HEK293T (cell line): ENCODE measurements at regions not wholly inside any gene's neighbourhood (a gene's known extent, or its start where the extent isn't known, plus 50 kb on each side); places are given as distances from the start of the nearest gene placed in this dataset.

Experiments used
- CTBP1 ChIP-seq: fragments of 450-650 bp; IDR thresholded peaks from 2 replicates; pipeline ENCODE4 v1.6.1; 2016; ENCODE audit warnings: borderline replicate concordance
- FOXM1 ChIP-seq: fragments of 450-650 bp; IDR thresholded peaks from 2 replicates; pipeline ENCODE4 v1.6.1; 2017; ENCODE audit warnings: mild to moderate bottlenecking, borderline replicate concordance
- HDGF ChIP-seq: fragments of 450-650 bp; IDR thresholded peaks from 2 replicates; pipeline ENCODE4 v1.6.1; 2017; ENCODE audit warnings: antibody characterized with exemption, borderline replicate concordance
- NFRKB ChIP-seq: fragments of 450-650 bp; IDR thresholded peaks from 2 replicates; pipeline ENCODE4 v1.6.1; 2016; ENCODE audit warnings: mild to moderate bottlenecking, moderate library complexity
- SP1 ChIP-seq: fragments of 450-650 bp; IDR thresholded peaks from 2 replicates; pipeline ENCODE4 v1.6.1; 2017
- TARDBP ChIP-seq: fragments of 450-650 bp; IDR thresholded peaks from 2 replicates; pipeline ENCODE4 v1.6.1; 2016

GRCh38 chr12:22866406-22866805 is 241.4 kb downstream of the ETNK1 start:
- no peak for TF ChIP-seq FOXM1
- TF ChIP-seq CTBP1: no peak
- no peak for TF ChIP-seq TARDBP
- no peak for TF ChIP-seq NFRKB
- TF ChIP-seq HDGF: no peak
- no peak for TF ChIP-seq SP1
